NOMO-1 treated with DMSO at 0.1 percent for 48 hours (cell line): ENCODE measurements at regions not wholly inside any gene's neighbourhood (a gene's known extent, or its start where the extent isn't known, plus 50 kb on each side); places are given as distances from the start of the nearest gene placed in this dataset.

ENCODE experiments used
- DNase-seq: peaks from one replicate; lab custom pipeline; 2025; ENCODE audit not compliant: unreplicated experiment; lab: John Stamatoyannopoulos, UW

GRCh38 chr15:37847776-37848175 lies 86.7 kb upstream of the TMCO5A start:
- DNase-seq: no peak

DNA sequence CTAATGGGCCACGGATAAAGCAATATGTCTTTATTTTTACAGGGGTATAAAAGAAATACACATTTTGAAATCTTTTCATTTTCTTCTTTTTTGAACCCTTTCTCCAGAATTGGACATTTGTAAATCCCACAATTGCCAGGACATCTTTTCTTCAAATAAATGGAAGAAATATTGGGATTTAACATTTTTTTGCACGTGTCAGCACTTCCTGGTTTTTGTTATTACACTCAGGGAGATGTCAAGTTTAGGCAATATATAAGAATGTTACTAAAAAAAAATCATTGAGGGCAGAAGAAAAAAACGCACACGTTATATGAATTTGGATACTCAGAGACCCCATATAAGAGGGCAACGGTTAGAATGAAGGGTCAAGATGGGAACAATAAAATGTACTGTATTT lies 78.3 kb upstream of the TMCO5A start:
- no peak for DNase-seq

- no peak for DNase-seq
Observed at GRCh38 chr15:37860896-37861295, 73.5 kb upstream of the TMCO5A start.

- no peak for DNase-seq
Observed at GRCh38 chr15:37865687-37866086, 68.8 kb upstream of the TMCO5A start.

DNA sequence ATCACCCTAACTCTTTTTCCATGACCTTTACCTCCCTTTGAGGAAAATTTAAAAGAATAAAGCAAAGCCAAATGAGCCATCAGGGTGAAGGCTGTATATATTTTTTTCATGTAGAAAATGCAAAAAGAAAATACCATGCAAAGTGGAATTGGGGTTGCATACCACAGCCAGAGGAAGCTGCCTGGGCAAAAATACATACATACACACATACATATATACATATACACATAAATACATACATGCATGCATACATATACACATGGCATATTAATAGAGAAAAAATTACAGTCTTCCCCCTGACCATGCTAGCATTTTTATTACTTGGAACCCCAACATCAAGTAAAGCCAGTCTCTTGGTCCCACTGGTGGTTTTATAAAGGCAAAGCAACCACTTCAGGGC lies 63.7 kb upstream of the TMCO5A start:
- no peak for DNase-seq

DNA sequence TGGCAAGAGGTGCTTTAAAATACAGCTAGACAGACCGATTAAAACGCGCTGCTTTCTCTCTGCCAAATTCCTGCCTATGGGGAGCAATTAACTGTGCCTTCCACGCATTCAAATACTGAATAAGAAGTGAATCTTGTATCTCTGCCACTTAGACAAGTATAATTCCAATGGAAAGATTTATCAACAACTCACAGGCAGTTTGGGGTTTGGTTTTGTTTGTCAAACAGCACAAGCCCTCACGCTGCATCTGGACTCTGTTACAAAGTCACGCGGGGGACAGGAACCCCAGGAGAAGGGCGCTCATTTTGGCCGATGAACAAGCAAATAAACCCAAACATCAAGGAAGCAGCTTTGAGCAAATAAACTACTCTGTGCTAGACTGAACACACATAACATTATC lies 61.8 kb upstream of the TMCO5A start:
- no peak for DNase-seq

- no peak for DNase-seq
Observed at GRCh38 chr15:37873336-37873735, 61.1 kb upstream of the TMCO5A start.

DNA sequence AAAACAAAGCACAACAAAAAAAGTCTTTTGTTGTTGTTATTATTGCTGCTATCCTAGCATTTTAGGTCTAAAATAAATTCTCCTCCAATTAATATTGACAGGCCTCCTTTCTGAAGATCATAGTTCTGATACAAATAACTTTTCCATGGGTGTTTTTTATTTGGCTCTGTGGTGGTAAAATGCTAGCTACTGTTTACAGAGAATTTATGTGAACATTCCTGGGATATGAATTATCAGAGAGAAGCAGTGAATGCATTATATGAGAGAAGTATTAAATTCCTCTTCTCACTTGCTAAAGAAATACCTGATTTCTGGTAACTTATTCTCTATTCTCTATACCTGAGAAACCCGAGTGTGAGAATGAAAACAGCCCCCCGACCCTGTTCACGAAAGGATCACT lies 57.5 kb upstream of the TMCO5A start:
- no peak for DNase-seq

- no peak for DNase-seq
Observed at GRCh38 chr15:37877851-37878741, 56.3 kb upstream of the TMCO5A start.

- DNase-seq: peak; percentile 19
Observed at GRCh38 chr15:37880009-37880834, 54.2 kb upstream of the TMCO5A start.

- no peak for DNase-seq
Observed at GRCh38 chr15:37880835-37881153, 53.6 kb upstream of the TMCO5A start.

DNA sequence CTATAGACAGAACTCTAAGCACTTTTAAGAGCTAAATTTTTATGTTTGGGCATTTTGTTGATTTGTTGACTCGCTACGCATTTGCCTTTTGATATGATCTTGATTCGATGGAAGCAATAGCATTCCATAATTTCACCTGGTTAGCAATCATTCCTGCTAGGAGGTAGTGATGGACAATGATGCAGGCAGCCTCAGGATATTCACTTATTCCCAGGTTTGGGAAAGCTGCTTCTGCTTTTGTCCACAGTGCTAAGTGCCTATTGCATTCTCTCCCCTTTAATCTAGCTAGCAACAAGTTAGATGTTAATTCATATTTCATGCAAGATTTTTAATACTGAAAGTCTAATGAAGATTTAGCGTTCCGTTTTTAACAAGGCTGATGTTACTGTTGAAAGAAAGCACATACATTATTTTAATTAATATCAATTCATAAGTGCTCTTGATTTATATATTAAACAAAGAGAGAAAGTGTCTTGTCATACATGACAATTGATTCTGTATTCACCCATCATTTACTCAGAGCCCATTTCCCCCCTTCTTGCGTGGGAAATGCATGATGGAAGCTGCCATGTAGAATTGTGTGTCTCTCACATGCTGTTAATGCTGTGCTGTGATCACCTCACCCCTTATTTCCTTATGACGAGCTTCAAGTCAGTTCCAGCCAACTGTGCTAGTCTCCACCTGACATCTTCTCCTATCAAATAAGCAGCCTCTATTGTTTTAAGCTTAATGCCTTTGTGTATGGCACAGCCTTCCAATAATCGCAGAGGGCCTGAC lies 53.0 kb upstream of the TMCO5A start:
- no peak for DNase-seq

DNA sequence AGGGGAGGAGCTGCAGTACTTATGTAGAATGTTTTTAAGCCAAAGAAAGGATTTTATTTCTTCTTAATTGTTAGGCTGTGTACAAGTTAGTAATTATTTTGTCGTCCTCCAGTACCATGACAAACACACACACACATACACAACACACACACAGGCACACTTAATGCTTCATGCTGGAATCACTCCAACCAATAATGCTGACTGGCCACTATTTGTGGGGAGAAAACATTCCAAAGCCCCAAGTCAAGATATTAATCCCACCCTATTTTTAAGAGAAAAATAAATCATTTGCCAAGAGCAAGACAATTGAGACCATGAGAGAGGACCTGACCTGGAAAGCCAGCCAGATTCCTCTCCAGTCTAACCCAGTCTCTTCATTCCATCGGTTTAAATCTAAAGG lies 51.8 kb upstream of the TMCO5A start:
- no peak for DNase-seq
